HG02610 (cell line): ENCODE measurements at regions not wholly inside any gene's neighbourhood (a gene's known extent, or its start where the extent isn't known, plus 50 kb on each side); places are given as distances from the start of the nearest gene placed in this dataset.
"Not testable (repeated sequence)": the region's sequence is repeated elsewhere in the genome, so short reads cannot be mapped to it uniquely, and the experiment has no call there.

Experiments used
- ATAC-seq: cut with Tn5 transposase; IDR thresholded peaks from one replicate; pipeline ENCODE4 v1.9.1; 2021; ENCODE audit warnings: mild to moderate bottlenecking, moderate library complexity; ENCODE audit not compliant: unreplicated experiment

DNA sequence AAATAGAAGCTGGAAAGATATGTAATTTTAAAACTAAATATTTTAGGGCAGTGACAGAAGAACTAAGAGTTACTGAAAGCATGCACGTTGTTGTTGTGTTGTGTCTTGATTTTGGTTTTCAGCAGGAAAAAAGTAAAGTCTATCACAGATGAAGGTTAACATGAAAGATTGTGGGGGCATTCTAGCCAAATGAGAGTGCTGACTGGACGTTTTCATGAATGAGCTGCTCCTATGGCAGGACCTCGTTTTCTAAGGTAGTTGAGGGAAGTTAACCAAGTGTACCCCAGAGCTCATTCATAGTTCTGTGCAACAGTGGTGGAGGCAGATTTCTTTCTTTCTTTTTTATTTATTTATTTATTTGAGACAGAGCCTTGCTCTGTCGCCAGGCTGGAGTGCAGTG lies 194.6 kb upstream of the IRS2 start:
- ATAC-seq: no peak

DNA sequence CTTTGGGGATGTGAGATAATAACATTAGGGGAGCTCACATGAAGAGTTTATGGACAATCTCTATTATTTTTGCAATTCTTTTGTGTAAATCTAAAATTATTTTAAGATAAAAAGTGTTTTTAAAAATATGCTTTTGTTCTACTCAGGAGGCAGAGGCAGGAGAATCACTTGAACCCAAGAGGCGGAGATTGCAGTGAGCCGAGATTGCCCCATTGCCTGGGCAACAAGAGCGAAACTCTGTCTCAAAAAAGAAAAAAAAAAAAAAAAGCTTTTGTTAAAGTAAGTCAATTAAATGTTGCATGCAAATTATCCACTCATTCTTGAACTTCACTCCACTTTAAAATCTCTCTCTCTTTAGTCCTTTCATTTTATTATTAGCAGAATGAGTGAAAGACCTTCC lies 193.3 kb upstream of the IRS2 start:
- ATAC-seq: not testable (repeated sequence)

- no peak for ATAC-seq
These were observed 192.8 kb upstream of the IRS2 start for GRCh38 chr13:109979228-109979627.

- no peak for ATAC-seq
These were observed 191.0 kb upstream of the IRS2 start for GRCh38 chr13:109977212-109977968.

GRCh38 chr13:109976206-109976997 lies 190.0 kb upstream of the IRS2 start:
- ATAC-seq: no peak

DNA sequence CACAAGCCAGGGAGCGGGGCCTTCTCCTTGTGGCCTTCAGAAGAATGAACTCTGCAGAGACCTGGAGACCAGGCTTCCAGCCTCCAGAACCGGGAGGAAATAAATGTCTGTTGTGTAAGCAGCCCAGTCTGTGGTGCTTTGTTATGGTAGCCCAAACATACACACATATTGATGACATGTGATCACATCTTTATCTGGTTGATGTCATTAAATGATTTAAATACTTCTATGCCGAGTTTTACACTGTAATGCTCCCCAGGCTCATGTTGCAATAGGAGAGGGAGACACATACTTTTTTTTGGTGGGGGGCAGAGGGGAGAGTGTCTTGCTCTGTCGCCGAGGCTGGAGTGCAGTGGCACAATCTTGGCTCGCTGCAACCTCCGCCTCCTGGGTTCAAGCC lies 188.0 kb upstream of the IRS2 start:
- no peak for ATAC-seq

- ATAC-seq: no peak
These were observed 186.9 kb upstream of the IRS2 start for GRCh38 chr13:109973279-109973678.

- ATAC-seq: no peak
These were observed 185.2 kb upstream of the IRS2 start for GRCh38 chr13:109971456-109972090.

- ATAC-seq: no peak
These were observed 184.6 kb upstream of the IRS2 start for GRCh38 chr13:109971006-109971405.

GRCh38 chr13:109968876-109969577 lies 182.6 kb upstream of the IRS2 start:
- ATAC-seq: no peak

- no peak for ATAC-seq
These were observed 177.7 kb upstream of the IRS2 start for GRCh38 chr13:109963960-109964563.

DNA sequence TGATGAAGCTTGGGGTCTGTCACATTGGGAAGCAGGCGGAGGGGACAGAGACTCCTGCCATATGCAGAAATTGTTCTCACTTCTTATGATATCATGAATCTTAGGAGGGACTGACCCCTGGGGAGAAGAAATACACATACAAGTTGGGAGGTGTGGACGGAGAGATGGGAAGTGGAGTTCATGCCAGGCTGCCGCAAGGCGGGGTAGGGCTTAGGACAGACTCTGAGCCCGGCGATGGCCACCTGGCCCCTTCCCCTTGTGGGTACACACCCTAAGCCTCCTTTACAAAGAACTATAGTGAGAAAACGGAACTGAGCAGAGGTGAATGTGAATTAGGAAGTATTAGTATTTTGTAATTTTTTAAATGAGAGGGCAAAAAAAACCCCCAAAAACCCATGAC lies 177.0 kb upstream of the IRS2 start:
- no peak for ATAC-seq

DNA sequence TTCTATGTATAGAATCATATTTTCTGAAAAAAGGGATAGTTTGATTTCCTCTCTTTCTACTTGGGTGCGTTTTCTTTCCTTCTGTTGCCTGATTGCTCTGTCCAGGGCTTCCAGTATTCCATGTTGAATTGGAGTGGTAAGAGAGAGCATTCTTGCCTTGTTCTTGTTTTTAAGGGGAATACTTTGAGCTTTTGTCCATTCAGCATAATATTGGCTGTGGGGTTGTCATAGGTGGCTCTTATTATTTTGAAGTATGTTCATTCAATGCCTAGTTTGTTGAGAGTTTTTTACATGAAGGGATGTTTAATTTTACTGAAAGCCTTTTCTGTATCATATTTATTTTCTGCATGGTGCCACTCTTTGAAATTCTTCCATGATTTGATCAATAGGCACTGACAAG lies 173.5 kb upstream of the IRS2 start:
- no peak for ATAC-seq

GRCh38 chr13:109957875-109958274 lies 171.5 kb upstream of the IRS2 start:
- no peak for ATAC-seq

- ATAC-seq: no peak
These were observed 169.2 kb upstream of the IRS2 start for GRCh38 chr13:109955598-109955997.

GRCh38 chr13:109954441-109954840 lies 168.1 kb upstream of the IRS2 start:
- ATAC-seq: no peak

DNA sequence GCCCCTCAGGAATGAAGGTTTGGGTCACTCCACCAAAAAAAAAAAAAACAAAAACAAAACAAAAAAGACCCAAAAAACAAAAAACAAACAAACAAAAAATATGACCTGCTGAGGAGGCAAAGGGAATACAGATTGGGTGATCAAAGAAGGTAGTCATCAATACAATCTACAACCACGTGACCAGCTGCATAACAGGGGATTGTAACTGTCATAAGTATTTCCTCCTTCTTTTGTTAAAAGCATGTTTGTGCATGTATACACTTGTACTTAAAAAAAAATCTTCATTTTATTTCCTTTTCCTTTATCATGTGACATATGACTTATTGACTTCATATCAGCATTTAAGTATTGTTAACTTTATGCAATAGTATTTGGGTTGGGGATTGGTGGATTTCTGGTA lies 165.1 kb upstream of the IRS2 start:
- ATAC-seq: no peak

GRCh38 chr13:109949397-109949796 lies 163.0 kb upstream of the IRS2 start:
- no peak for ATAC-seq

DNA sequence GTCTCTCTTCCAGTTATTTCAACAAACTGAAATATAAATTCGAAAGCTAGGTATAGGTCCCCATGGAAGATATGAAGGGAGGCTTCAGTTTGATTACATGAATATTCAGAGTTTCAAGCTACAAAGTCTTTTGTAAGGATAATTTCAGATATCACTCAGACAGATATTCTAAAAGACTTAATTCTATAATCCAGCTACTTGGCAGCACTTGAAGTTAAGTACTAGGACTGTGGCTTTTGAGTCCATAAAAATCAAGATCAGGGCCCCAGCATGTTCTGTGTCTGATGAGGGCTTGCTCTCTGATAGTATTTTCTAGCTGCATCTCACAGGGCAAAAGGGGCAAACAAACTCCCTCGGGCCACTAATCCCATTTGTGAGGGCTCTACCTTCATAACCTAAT lies 160.6 kb upstream of the IRS2 start:
- no peak for ATAC-seq

- no peak for ATAC-seq
These were observed 159.0 kb upstream of the IRS2 start for GRCh38 chr13:109945206-109945960.
